PFSK-1 (cell line): ENCODE measurements at regions not wholly inside any gene's neighbourhood (a gene's known extent, or its start where the extent isn't known, plus 50 kb on each side); places are given as distances from the start of the nearest gene placed in this dataset.

Experiments used
- FOXP2 ChIP-seq: optimal IDR thresholded peaks from 2 replicates; pipeline ENCODE3; 2011; ENCODE audit warnings: borderline replicate concordance, control low read depth, inconsistent platforms; ENCODE audit not compliant: insufficient read depth; ENCODE audit errors: extremely low read length, extremely low read depth
- POLR2AphosphoS5 ChIP-seq: IDR thresholded peaks from 2 replicates; pipeline ENCODE4 v1.6.1; 2012; ENCODE audit warnings: low read depth, mild to moderate bottlenecking, control low read depth, low read length, moderate library complexity
- REST ChIP-seq, 2 experiments: IDR thresholded peaks; 2 replicates each; pipeline versions ENCODE4 v1.6.1 to v1.8.0; 2011 to 2012; ENCODE audit warnings: low read depth in 2 of 2, low read length in 2 of 2, control low read depth in 1 of 2, inconsistent platforms in 1 of 2, mild to moderate bottlenecking in 1 of 2, moderate library complexity in 1 of 2; ENCODE audit not compliant: insufficient read depth in 1 of 2
- SIN3A ChIP-seq: IDR thresholded peaks from 2 replicates; pipeline ENCODE4 v1.6.1; 2012; ENCODE audit warnings: mild to moderate bottlenecking, low read length, moderate library complexity, borderline replicate concordance; ENCODE audit not compliant: insufficient read depth
- TAF1 ChIP-seq: IDR thresholded peaks from 2 replicates; pipeline ENCODE4 v1.6.1; 2012; ENCODE audit warnings: low read length, control low read depth, borderline replicate concordance; ENCODE audit not compliant: insufficient read depth

GRCh38 chr2:181304011-181304844, 153.0 kb upstream of the ITGA4 start:
- TF ChIP-seq POLR2AphosphoS5 = no peak
- TF ChIP-seq REST (IDR thresholded peaks at IDR 0.05; ENCODE audit: insufficient read depth in 1 of 2, low read depth in 2 of 2, low read length in 2 of 2) = no peak
- no peak for TF ChIP-seq TAF1
- no peak for TF ChIP-seq FOXP2
- no peak for TF ChIP-seq SIN3A

GRCh38 chr2:181305301-181306123, 151.7 kb upstream of the ITGA4 start:
- no peak for TF ChIP-seq POLR2AphosphoS5
- TF ChIP-seq SIN3A = no peak
- no peak for TF ChIP-seq FOXP2
- TF ChIP-seq REST (IDR thresholded peaks at IDR 0.05; ENCODE audit: insufficient read depth in 1 of 2, low read depth in 2 of 2, low read length in 2 of 2) = no peak
- TF ChIP-seq TAF1 = no peak

GRCh38 chr2:181306785-181307184, 150.4 kb upstream of the ITGA4 start:
- TF ChIP-seq REST (IDR thresholded peaks at IDR 0.05; ENCODE audit: insufficient read depth in 1 of 2, low read depth in 2 of 2, low read length in 2 of 2) = no peak
- no peak for TF ChIP-seq FOXP2
- TF ChIP-seq TAF1 = no peak
- TF ChIP-seq SIN3A = no peak
- no peak for TF ChIP-seq POLR2AphosphoS5

- TF ChIP-seq SIN3A (no peak), FOXP2 (no peak), TAF1 (no peak), REST (IDR thresholded peaks at IDR 0.05; ENCODE audit: insufficient read depth in 1 of 2, low read depth in 2 of 2, low read length in 2 of 2) (no peak), POLR2AphosphoS5 (no peak)
Measured at GRCh38 chr2:181307203-181307991, 149.8 kb upstream of the ITGA4 start.
